NCI-H748 (cell line): ENCODE measurements at regions not wholly inside any gene's neighbourhood (a gene's known extent, or its start where the extent isn't known, plus 50 kb on each side); places are given as distances from the start of the nearest gene placed in this dataset.

ENCODE experiments used
- DNase-seq: peaks from one replicate; lab custom pipeline; 2025; ENCODE audit not compliant: unreplicated experiment; lab: John Stamatoyannopoulos, UW

GRCh38 chr10:113356794-113357680 is 195.8 kb upstream of the HABP2 start:
- no peak for DNase-seq

DNA sequence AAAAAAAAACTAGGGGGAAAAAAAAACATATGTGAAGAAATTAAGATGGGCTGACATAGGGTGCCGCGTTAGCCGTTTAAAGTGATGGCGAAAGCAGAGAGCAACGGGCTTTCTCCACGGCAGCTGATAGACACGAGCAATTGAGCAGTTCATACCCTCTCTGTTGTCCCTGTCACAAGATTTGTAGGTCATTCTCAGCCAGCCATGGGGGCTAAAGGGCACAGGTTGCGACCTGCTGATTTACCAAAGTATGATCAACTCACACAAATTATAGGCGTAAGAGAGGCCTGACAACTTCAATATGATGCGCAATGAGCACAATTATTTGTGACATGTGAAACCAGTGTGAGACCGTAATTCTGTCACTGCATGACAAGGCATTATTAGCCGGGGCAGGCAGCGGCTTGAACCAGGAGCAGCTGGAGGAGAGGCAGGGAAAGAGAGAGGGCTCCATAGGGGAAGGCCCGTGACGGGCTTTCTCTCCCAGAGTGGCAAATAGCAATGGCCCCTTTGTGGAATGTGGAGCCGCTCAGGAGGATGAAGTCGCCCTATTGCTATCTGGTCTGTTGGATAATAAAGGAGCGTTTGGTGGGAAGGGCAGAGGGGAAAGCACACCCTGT is 195.1 kb upstream of the HABP2 start:
- DNase-seq = no peak

- DNase-seq = no peak
Measured at GRCh38 chr10:113359655-113360054, 193.2 kb upstream of the HABP2 start.

DNA sequence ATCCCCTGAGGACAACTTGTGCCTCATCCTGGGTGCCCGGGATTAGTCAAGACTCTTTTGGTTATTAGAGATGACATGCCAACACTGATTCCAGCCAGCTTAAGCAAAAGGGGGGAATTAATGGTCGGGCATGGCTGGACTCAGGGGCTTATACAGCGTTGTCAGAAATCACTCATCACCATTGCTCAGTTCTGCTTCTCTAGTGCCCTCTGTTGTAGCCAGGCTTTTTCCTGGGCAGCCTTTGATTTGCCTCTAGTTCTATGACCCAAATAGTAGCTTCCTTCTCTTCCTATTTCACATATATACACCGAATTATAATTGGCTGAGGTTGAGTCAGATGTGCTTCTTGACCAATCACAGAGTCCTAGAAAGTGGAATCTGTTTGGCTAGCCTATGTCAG is 192.0 kb upstream of the HABP2 start:
- no peak for DNase-seq

DNA sequence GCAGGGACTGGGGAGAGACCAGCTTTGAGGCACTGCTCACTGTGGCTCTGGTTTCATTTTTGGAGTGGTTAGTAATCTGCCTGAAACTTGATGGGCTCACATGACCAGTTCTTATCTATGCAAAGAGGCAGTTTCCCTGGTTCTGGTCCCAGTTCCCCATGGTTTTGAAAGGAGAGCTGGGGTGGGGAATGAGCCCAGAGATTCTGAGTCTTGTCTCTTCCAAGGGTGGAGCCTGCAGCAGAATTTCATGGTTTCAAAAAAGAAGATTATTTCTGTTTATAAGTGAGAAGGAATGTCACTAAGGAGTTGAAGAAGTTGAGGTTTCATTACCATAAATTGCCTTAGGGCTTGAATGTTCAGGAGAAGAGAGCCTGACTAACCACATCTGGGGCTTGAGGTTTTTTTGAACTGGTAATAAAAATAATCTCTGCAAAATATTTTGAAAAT is 190.2 kb upstream of the HABP2 start:
- no peak for DNase-seq

DNA sequence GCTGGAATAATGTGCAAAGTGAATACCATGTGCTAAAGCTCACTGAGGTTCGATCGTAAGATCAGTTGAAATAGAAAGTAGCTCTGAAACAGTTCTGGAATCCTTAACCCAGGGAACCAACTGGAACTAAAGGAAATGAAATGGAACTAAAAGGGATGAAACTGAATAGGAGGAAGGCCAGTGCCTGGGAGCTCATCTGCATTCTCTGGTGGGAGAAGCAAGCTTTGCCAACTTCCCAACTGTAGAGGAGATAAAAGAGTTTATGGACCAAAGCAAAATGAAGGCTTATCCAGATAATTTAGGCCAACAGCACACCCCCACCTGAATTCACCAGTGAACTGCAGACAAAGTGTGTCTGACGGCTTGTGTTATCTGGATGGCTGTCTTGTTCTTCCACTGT is 188.6 kb upstream of the HABP2 start:
- DNase-seq = no peak

DNA sequence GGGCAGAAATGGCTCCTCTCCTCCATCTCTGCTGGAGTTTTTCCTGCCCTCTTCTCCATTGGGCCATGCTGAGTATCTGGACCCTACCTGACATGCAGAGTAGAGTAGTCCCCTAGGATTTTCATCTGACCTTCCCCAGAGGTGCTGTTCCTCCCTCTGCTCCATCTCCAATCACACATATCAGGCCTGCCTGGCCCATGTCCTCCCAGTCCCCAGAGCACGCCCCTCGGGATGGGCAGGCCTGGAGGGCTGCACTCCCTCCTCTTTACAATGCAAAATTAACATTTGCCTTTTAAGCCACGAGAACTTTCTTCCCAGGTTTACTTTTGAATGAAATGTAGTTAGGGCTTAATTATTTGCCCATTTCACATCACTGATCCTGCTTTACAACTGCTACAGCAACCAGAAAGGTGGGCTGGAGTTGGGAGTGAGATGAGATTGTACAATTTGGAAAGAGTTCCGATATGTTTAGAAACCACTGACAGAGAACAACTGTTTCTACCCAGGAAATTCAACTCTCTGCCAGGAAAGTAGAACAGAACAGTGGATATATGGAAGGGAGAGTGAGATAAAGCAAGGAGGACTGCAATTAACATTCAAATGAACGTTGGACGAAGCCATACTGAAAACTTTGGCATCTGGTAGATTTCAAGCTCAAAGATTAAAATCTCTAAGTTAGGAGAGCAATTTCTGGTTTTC is 184.0 kb upstream of the HABP2 start:
- DNase-seq = no peak

DNA sequence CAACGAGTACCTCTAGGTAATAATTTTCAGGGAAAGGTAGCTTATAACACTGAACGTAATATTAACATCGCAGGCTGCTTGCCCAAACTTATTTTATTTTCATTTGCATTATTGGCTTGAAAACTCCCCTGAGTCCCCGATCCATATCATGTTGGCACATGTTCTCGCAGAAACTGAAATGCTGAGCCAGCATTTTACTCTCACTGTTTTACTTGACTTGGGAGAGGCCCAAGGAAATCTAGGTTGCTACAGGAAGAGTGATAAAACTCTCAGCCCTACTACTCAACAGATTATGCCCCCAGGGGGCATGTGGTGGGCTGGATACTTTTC is 183.5 kb upstream of the HABP2 start:
- no peak for DNase-seq

GRCh38 chr10:113376428-113376827 is 176.4 kb upstream of the HABP2 start:
- DNase-seq = no peak

GRCh38 chr10:113379091-113379490 is 173.8 kb upstream of the HABP2 start:
- DNase-seq = no peak

- DNase-seq = no peak
Measured at GRCh38 chr10:113381416-113381815, 171.4 kb upstream of the HABP2 start.

- DNase-seq = no peak
Measured at GRCh38 chr10:113381981-113382509, 170.8 kb upstream of the HABP2 start.

GRCh38 chr10:113382691-113383090 is 170.2 kb upstream of the HABP2 start:
- DNase-seq = no peak

GRCh38 chr10:113384181-113384580 is 168.7 kb upstream of the HABP2 start:
- no peak for DNase-seq

- peak; percentile 62 for DNase-seq
Measured at GRCh38 chr10:113385021-113385999, 167.5 kb upstream of the HABP2 start.

DNA sequence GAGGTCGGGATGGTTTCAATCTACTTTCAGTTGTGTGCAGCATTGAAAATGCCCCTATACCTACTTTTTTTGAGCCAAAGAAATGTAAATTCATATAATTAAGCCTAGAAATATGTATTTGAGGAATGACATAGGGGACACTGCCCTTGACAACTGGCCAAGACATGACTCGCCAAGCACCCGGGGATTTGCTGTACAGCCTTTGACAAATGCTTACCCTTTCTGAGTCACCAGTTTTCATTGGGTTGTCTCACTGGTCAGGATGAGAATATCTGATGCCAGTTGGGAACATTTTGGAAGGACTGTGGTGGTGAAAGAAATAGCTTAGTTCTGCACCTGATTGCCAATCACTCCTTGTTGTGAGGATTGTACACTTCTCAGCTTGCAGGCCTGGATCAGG is 166.8 kb upstream of the HABP2 start:
- no peak for DNase-seq

DNA sequence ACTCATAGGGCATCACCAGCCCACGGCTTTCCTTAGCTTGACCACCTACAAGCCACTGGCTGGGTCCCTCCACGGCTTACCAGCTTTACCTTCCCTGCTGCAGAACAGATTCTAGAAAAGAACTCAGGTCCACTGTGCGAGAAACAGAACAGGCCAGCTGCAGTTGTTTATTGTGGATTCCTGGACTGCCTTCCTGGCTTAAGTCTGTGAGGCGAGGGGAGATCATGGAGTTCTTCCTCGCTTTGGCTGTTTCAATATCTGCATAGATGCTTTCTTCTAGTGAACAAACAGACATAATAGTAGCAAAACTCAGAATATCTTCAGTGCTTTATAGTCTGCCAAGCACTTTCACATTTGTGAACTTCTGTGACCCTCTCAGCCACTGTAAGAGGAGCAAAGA is 162.9 kb upstream of the HABP2 start:
- DNase-seq = no peak

DNA sequence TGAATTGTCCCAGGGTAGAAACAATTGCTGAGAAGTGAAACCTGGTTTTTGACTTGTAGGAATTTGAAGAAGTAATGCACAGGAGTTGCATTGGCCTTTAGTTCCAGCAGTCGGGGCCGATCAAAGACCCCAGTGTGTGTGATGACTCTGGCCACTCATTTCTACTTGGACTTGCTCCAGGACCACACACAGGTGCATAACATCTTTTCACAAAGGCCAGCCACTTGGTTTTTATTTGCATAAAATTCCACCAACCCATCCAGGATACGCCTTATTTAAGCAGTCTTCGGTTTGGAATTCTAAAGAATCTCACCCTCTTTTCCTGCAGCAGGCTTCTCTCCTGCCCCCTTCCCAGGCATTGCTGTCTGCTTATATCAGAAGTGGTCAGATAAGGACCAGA is 162.0 kb upstream of the HABP2 start:
- DNase-seq = peak; percentile 7

DNA sequence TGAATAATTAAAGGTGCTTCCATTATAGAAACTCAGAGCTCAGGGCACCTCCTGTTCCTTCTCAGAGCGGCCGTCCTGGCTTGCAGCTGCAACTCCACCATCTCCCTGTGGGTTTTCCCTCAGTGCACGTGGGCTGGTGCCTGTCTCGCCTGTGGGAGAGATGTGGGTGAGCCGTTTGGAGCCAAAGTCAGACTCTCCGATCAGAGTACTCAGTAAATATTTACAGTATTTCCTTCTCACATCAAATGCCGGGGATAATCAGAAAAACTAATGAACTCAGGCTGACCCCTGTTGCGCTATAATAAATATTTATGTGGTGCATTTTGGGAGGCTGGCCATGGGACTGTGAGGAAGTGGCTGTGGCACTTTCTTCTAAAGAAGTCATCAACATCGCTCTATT is 155.8 kb upstream of the HABP2 start:
- no peak for DNase-seq

DNA sequence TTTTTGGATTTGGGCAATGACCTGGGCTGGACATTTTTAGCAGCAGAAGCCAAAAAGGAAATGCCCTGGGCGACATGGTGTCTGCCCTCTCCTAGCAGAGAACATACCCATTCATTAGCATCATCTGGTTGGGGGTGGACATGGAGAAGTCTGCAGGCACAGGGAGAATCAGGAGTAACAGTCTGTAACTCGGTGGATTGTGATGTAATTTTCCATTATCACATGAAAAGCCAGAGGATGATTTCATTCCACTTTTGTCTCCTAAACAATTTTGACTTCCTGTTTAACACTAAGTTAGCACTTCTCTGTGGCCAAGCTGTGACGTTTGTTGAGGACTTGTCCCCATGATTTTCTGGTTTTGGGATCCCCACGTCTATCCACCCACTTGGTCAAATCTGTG is 153.8 kb upstream of the HABP2 start:
- no peak for DNase-seq

DNA sequence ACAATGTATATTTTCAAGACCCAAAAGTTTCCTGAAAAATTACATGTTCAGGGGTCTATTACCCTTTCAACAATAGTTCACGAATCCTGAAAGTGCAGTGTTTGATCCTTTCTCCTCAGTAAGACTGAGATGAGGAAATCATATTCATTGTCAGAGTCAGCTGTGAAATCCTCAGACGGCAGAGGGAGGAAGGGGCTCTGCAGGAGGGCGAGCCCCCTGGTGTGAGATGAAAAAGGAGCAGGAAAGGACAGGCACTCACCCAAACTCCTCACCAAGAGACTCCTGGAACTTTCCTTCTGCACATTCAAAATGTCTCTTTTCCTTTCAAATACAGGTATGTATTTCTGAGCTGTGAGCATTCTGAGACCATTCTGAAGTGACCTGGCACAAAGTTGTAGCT is 150.3 kb upstream of the HABP2 start:
- DNase-seq = no peak
